LNCaP clone FGC (cell line): ENCODE measurements at regions not wholly inside any gene's neighbourhood (a gene's known extent, or its start where the extent isn't known, plus 50 kb on each side); places are given as distances from the start of the nearest gene placed in this dataset.
"Not testable (repeated sequence)": the region's sequence is repeated elsewhere in the genome, so short reads cannot be mapped to it uniquely, and the experiment has no call there.

Experiments
- DNase-seq: peaks from one replicate; pipeline ENCODE4 v3.0.0-alpha.2; 2011; ENCODE audit warnings: low read depth
- H3K4me3 ChIP-seq: 2 replicates; pipeline ENCODE4 v1.5.1; 2011; ENCODE audit warnings: mild to moderate bottlenecking, low read depth, low read length, control low read depth
- CTCF ChIP-seq: IDR thresholded peaks from 2 replicates; pipeline ENCODE4 v1.5.1; 2012; ENCODE audit warnings: mild to moderate bottlenecking; ENCODE audit not compliant: control insufficient read depth, insufficient read depth; ENCODE audit errors: extremely low read depth

- no peak for TF ChIP-seq CTCF
- H3K4me3 ChIP-seq: no peak overlapping the region
- DNase-seq: no peak
These were observed 374.8 kb upstream of the KIAA1217 start for GRCh38 chr10:23834091-23834490.

- no peak overlapping the region for H3K4me3 ChIP-seq
- no peak for TF ChIP-seq CTCF
- DNase-seq: no peak
These were observed 358.3 kb upstream of the KIAA1217 start for GRCh38 chr10:23850631-23851030.

DNA sequence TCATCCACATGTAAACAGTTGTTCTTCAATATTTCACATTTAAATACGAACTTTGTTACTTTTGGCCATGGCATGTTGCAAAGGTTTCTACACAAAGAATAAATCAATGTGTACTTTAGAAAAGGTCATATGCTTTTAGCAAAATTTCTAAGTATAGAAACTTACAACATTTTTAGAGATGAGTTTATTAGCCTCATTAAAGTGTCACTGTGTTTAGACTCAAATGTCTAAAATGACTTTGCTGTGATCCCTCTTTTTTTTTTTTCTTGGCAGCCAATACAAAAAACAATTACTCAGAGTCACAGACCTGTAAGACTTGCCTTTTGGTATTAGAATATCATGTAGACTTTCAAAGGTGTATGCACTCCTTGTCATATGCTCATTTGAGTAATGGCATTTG is 349.3 kb upstream of the KIAA1217 start:
- DNase-seq: no peak
- no peak overlapping the region for H3K4me3 ChIP-seq
- TF ChIP-seq CTCF: no peak

- no peak for DNase-seq
- no peak for TF ChIP-seq CTCF
- no peak overlapping the region for H3K4me3 ChIP-seq
These were observed 344.2 kb upstream of the KIAA1217 start for GRCh38 chr10:23864631-23865147.

GRCh38 chr10:23866985-23867384 is 342.0 kb upstream of the KIAA1217 start:
- not testable (repeated sequence) for DNase-seq, H3K4me3 ChIP-seq

DNA sequence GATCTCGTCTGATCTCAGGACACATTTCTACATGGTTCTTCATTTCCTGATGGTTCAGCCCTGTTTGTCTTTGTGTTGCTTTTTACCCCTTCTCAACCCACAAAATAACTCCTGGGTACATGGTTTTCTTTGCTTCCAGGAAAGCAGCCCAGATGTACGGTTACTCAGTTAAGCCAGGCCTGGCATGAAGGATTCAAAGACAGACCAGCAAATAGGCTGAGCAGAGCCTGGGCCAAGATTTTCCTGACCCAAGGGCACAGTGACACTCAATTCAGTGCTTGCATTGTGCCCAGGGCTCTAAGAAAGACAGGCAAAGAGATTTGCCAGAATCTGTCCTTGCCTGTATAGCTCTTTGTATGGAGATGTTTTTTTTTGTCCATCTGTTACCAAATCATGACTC is 340.8 kb upstream of the KIAA1217 start:
- H3K4me3 ChIP-seq: no peak overlapping the region
- DNase-seq: no peak
- no peak for TF ChIP-seq CTCF

DNA sequence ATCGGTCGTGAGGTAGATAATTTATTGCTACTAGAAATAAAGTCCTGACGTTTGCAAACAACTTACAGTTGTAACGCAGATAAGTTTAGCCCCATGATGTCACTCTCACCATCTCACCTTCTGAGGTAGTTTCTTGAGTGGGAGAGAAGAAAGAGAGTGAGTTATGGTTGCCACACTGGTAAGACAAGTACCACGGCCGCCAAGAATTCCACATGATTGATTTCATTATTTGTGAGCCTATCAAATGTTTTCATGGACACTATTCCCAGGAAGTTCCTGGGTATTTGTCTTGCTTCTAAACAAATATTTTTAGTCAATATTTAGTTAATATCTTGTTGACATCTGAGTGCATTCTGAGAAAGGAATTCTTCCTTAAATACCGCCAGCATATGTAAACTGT is 339.4 kb upstream of the KIAA1217 start:
- peak; percentile 98 for DNase-seq

More for the DNA sequence above, 339.4 kb upstream of the KIAA1217 start:
- no peak for TF ChIP-seq CTCF
- H3K4me3 ChIP-seq: peak overlapping the region; percentile 30
